Esophagus muscularis mucosa (tissue), 3 donors: ENCODE measurements at regions not wholly inside any gene's neighbourhood (a gene's known extent, or its start where the extent isn't known, plus 50 kb on each side); places are given as distances from the start of the nearest gene placed in this dataset.

Experiments used
- POLR2AphosphoS5 ChIP-seq, 2 donors: sonication (generic); formaldehyde crosslinking; IDR thresholded peaks; one replicate each; pipeline ENCODE4 v1.6.1; 2017; ENCODE audit warnings: antibody characterized with exemption in 2 of 2
- TF ChIP-seq, protein P1 (sequence below), 3 experiments: fragments of 200-600 bp in 2 of 3; fragments of 450-650 bp in 1 of 3; sonication (generic) in 2 of 3; IDR thresholded peaks; one replicate each; pipeline ENCODE4 v1.5.1; 2017 to 2019; ENCODE audit warnings: antibody characterized with exemption in 3 of 3, mild to moderate bottlenecking in 2 of 3, moderate library complexity in 1 of 3

DNA sequence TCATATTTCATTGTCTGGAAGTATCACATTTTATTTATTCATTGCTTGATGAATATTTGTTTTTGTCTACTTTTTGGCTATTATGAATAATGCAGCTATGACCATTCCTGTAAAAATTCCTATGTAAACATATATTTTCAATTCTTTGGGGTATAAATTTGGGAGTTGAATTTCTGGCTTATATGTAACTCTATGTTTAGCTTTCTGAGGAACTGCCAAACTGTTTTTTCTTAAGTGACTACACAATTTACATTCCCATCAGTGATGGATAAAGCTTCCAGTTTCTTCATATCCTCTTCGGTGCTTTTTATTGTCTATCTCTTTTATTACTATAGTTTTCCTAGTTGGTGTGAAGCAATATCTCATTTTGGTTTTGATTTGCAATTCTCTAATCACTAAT lies 115.6 kb upstream of the CXCL12 start:
- TF ChIP-seq, protein P1, sequence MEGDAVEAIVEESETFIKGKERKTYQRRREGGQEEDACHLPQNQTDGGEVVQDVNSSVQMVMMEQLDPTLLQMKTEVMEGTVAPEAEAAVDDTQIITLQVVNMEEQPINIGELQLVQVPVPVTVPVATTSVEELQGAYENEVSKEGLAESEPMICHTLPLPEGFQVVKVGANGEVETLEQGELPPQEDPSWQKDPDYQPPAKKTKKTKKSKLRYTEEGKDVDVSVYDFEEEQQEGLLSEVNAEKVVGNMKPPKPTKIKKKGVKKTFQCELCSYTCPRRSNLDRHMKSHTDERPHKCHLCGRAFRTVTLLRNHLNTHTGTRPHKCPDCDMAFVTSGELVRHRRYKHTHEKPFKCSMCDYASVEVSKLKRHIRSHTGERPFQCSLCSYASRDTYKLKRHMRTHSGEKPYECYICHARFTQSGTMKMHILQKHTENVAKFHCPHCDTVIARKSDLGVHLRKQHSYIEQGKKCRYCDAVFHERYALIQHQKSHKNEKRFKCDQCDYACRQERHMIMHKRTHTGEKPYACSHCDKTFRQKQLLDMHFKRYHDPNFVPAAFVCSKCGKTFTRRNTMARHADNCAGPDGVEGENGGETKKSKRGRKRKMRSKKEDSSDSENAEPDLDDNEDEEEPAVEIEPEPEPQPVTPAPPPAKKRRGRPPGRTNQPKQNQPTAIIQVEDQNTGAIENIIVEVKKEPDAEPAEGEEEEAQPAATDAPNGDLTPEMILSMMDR (IDR thresholded peaks at IDR 0.05), result no peak
- no peak for TF ChIP-seq POLR2AphosphoS5 (IDR thresholded peaks at IDR 0.05)
